HEK293 (cell line): ENCODE measurements at regions not wholly inside any gene's neighbourhood (a gene's known extent, or its start where the extent isn't known, plus 50 kb on each side); places are given as distances from the start of the nearest gene placed in this dataset.

Experiments used
- CTCF ChIA-PET: fragments of 350-600 bp; formaldehyde crosslinking; extraction: SDS; loops from one replicate; lab custom pipeline; 2021; ENCODE audit warnings: antibody characterized with exemption; lab: Yijun Ruan, JAX
- POLR2A ChIA-PET: fragments of 300-600 bp; formaldehyde crosslinking; extraction: SDS; loops from one replicate; lab custom pipeline; 2020; ENCODE audit warnings: antibody characterized with exemption, inconsistent platforms; lab: Yijun Ruan, JAX
- H3K27ac ChIP-seq: fragments of 200-500 bp; sonication (Bioruptor generic); 2 replicates; pipeline ENCODE4 v1.5.1; 2014; ENCODE audit warnings: low read depth, low read length, control low read depth, inconsistent platforms; ENCODE audit errors: extremely low read depth
- H3K36me3 ChIP-seq, 2 experiments: fragments of 200-500 bp in 1 of 2; sonication (Bioruptor generic) in 1 of 2; 1 replicate in 1 of 2; 2 replicates in 1 of 2; pipeline ENCODE4 v1.5.1; 2014 to 2017; ENCODE audit warnings: inconsistent platforms in 2 of 2, low read length in 2 of 2; ENCODE audit not compliant: control insufficient read depth in 2 of 2, insufficient read depth in 1 of 2
- H3K4me1 ChIP-seq: fragments of 200-500 bp; sonication (Bioruptor generic); 2 replicates; pipeline ENCODE4 v1.5.1; 2014; ENCODE audit warnings: mild to moderate bottlenecking, low read length, inconsistent platforms; ENCODE audit not compliant: control insufficient read depth, insufficient read depth
- H3K4me3 ChIP-seq: 2 replicates; pipeline ENCODE4 v1.5.1; 2011; ENCODE audit warnings: low read depth, mild to moderate bottlenecking, control low read depth, low read length, moderate library complexity
- H3K9me3 ChIP-seq: fragments of 200-500 bp; sonication (Bioruptor generic); 2 replicates; pipeline ENCODE4 v1.5.1; 2014; ENCODE audit warnings: low read depth, low read length, inconsistent platforms; ENCODE audit not compliant: control insufficient read depth, insufficient read depth
- HIC1 ChIP-seq: fragments of 450-650 bp; formaldehyde crosslinking; IDR thresholded peaks from 2 replicates; pipeline ENCODE4 v1.5.1; 2016; ENCODE audit warnings: missing biosample characterization, missing genetic modification characterization
- KLF7 ChIP-seq: fragments of 450-650 bp; formaldehyde crosslinking; IDR thresholded peaks from 2 replicates; pipeline ENCODE4 v1.5.1; 2016; ENCODE audit warnings: missing biosample characterization, missing genetic modification characterization, borderline replicate concordance
- REST ChIP-seq: fragments of 450-650 bp; formaldehyde crosslinking; IDR thresholded peaks from 2 replicates; pipeline ENCODE4 v1.5.1; 2016; ENCODE audit warnings: missing biosample characterization, missing genetic modification characterization
- TRIM28 ChIP-seq: IDR thresholded peaks from 2 replicates; pipeline ENCODE4 v1.6.1; 2011; ENCODE audit warnings: low read length, control low read depth, borderline replicate concordance
- ZNF10 ChIP-seq: fragments of 450-650 bp; formaldehyde crosslinking; IDR thresholded peaks from 2 replicates; pipeline ENCODE4 v1.5.1; 2017; ENCODE audit warnings: missing biosample characterization, missing genetic modification characterization
- ZNF184 ChIP-seq: fragments of 450-650 bp; IDR thresholded peaks from 2 replicates; pipeline ENCODE4 v1.5.1; 2018; ENCODE audit warnings: missing biosample characterization, mild to moderate bottlenecking, missing genetic modification characterization
- ZNF23 ChIP-seq: fragments of 450-650 bp; formaldehyde crosslinking; IDR thresholded peaks from 2 replicates; pipeline ENCODE4 v1.5.1; 2016; ENCODE audit warnings: missing biosample characterization, missing genetic modification characterization, borderline replicate concordance
- ZNF391 ChIP-seq: fragments of 450-650 bp; formaldehyde crosslinking; IDR thresholded peaks from 2 replicates; pipeline ENCODE4 v1.5.1; 2016; ENCODE audit warnings: low read depth, missing biosample characterization, missing genetic modification characterization, borderline replicate concordance
- ZNF529 ChIP-seq: fragments of 450-650 bp; formaldehyde crosslinking; IDR thresholded peaks from 2 replicates; pipeline ENCODE4 v1.5.1; 2017; ENCODE audit warnings: missing genetic modification characterization, missing biosample characterization; ENCODE audit not compliant: insufficient replicate concordance
- ZNF701 ChIP-seq: fragments of 450-650 bp; formaldehyde crosslinking; IDR thresholded peaks from 2 replicates; pipeline ENCODE4 v1.5.1; 2016; ENCODE audit warnings: missing biosample characterization, missing genetic modification characterization
- ZNF76 ChIP-seq: fragments of 450-650 bp; formaldehyde crosslinking; IDR thresholded peaks from 2 replicates; pipeline ENCODE4; 2016; ENCODE audit warnings: low read depth, missing biosample characterization, missing genetic modification characterization, borderline replicate concordance
- TF ChIP-seq, protein P1 (sequence below): fragments of 450-650 bp; IDR thresholded peaks from 2 replicates; pipeline ENCODE4 v1.5.1; 2018; ENCODE audit warnings: missing biosample characterization, missing genetic modification characterization

DNA sequence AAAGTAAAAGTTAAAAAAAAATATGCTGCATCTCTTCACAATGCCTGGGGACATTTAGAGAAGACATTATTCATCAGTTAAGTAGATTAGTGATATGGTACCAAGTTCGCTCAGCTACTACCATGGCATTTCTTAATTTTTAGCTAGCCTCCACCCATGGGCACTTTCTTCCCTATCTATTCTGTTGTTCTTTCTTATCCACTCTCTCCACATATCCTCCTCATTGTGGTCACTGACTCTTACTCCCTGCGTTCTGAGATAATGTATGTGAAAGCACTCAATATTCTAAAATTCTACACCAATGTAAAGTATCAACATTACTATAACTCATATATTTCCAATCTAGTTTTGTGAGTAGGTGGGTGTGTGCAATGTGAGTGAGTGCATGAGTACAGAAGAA, 609.7 kb upstream of the DAB2 start (continued):
- no peak for TF ChIP-seq ZNF391

GRCh38 chr5:40033411-40033810, 608.6 kb upstream of the DAB2 start:
- ChIA-PET POLR2A (no interaction called here), CTCF (interaction anchor here (1.0 kb wide), 1 partner anchor 702 kb away, joined by 3 read pairs; no protein-coding TSS in a partner anchor)
- no peak overlapping the region for H3K27ac ChIP-seq

DNA sequence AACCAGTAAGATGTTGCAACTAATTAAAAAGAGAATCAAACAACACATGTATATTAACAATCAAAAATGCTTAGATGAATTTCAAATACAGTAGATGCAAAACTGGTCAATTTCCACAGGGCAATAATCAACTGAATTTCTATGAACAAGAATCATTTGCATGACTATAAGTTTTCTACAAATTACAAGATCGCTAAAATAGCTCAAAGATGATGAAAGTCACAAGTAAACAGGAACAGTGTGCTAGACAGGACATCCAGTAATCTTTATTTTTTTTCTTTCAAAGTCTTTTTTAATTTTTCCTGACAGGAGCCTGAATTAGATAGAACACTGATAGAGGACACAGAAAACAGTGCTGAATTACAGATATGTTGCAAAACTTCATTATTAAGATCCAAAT, 608.2 kb upstream of the DAB2 start:
- Histone ChIP-seq H3K4me1 (no peaks in the 10 kb centered on the region), H3K27ac (no peak overlapping the region), H3K9me3 (no peaks in the 10 kb centered on the region), H3K36me3 (no peaks in the 10 kb centered on the region), H3K4me3 (no peak overlapping the region)
- POLR2A ChIA-PET: no interaction called here
- TF ChIP-seq HIC1 (tag by site-specific recombination) (no peak), ZNF184 (no peak), KLF7 (tag by site-specific recombination) (no peak), ZNF701 (no peak), ZNF529 (no peak), ZNF76 (no peak), ZNF23 (tag by site-specific recombination) (no peak)
- CTCF ChIA-PET: no interaction called here

More at GRCh38 chr5:40033411-40033810, 608.6 kb upstream of the DAB2 start:
- no peaks in the 10 kb centered on the region for H3K36me3 ChIP-seq
- no peak overlapping the region for H3K4me3 ChIP-seq
- H3K9me3 ChIP-seq: no peaks in the 10 kb centered on the region
- TF ChIP-seq TRIM28: no peak
- no peaks in the 10 kb centered on the region for H3K4me1 ChIP-seq

- Histone ChIP-seq H3K4me3 (no peak overlapping the region), H3K36me3 (no peaks in the 10 kb centered on the region), H3K27ac (no peak overlapping the region), H3K4me1 (no peaks in the 10 kb centered on the region), H3K9me3 (no peaks in the 10 kb centered on the region)
- CTCF ChIA-PET: no interaction called here
- no peak for TF ChIP-seq REST (tag by site-specific recombination)
- TF ChIP-seq, protein P1, sequence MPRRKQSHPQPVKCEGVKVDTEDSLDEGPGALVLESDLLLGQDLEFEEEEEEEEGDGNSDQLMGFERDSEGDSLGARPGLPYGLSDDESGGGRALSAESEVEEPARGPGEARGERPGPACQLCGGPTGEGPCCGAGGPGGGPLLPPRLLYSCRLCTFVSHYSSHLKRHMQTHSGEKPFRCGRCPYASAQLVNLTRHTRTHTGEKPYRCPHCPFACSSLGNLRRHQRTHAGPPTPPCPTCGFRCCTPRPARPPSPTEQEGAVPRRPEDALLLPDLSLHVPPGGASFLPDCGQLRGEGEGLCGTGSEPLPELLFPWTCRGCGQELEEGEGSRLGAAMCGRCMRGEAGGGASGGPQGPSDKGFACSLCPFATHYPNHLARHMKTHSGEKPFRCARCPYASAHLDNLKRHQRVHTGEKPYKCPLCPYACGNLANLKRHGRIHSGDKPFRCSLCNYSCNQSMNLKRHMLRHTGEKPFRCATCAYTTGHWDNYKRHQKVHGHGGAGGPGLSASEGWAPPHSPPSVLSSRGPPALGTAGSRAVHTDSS (tag by site-specific recombination): no peak
- no peak for TF ChIP-seq ZNF10 (tag by site-specific recombination)
- POLR2A ChIA-PET: no interaction called here
Observed at GRCh38 chr5:40030661-40031060, 605.9 kb upstream of the DAB2 start.
